ENCODE measurements at regions not wholly inside any gene's neighbourhood (a gene's known extent, or its start where the extent isn't known, plus 50 kb on each side); places are given as distances from the start of the nearest gene placed in this dataset.

GRCh38 chr15:39131609-39132008 is 449.3 kb upstream of the THBS1 start:
- Histone ChIP-seq H3K4me1 (ENCODE audit: insufficient read depth, low read length) (no peaks in the 10 kb centered on the region), H3K9me3 (ENCODE audit: low read length) (no peaks in the 10 kb centered on the region), H3K4me3 (ENCODE audit: low read length) (no peak overlapping the region), H3K27me3 (ENCODE audit: insufficient read depth, low read length, poor library complexity, severe bottlenecking) (no peaks in the 10 kb centered on the region), H3K27ac (ENCODE audit: low read depth, low read length) (no peak overlapping the region), H3K36me3 (ENCODE audit: insufficient read depth, low read length) (no peaks in the 10 kb centered on the region)
- no peaks in the 10 kb centered on the region for H3K9me3 Mint-ChIP-seq
- CTCF ChIA-PET, result no interaction called here
- H3K4me3 Mint-ChIP-seq, result no peak overlapping the region
- peaks cover 0 to 5% of the 10 kb centered on the region in 2 donors for H3K27me3 Mint-ChIP-seq
- no peak overlapping the region for H3K27ac Mint-ChIP-seq
- H3K4me1 Mint-ChIP-seq, result no peaks in the 10 kb centered on the region
- H3K36me3 Mint-ChIP-seq, result no peaks in the 10 kb centered on the region
- no peak for DNase-seq
- POLR2A ChIA-PET, result no interaction called here

GRCh38 chr15:39132070-39132469 is 448.8 kb upstream of the THBS1 start:
- ChIA-PET CTCF (no interaction called here), POLR2A (no interaction called here)
- Histone ChIP-seq H3K4me3 (ENCODE audit: low read length) (no peak overlapping the region), H3K36me3 (ENCODE audit: insufficient read depth, low read length) (no peaks in the 10 kb centered on the region), H3K27me3 (ENCODE audit: insufficient read depth, low read length, poor library complexity, severe bottlenecking) (no peaks in the 10 kb centered on the region), H3K4me1 (ENCODE audit: insufficient read depth, low read length) (no peaks in the 10 kb centered on the region), H3K9me3 (ENCODE audit: low read length) (no peaks in the 10 kb centered on the region), H3K27ac (ENCODE audit: low read depth, low read length) (no peak overlapping the region)
- H3K4me1 Mint-ChIP-seq, result no peaks in the 10 kb centered on the region
- H3K36me3 Mint-ChIP-seq, result no peaks in the 10 kb centered on the region
- no peak overlapping the region for H3K4me3 Mint-ChIP-seq
- peaks cover 0 to 5% of the 10 kb centered on the region in 2 donors for H3K27me3 Mint-ChIP-seq
- no peak overlapping the region for H3K27ac Mint-ChIP-seq
- no peaks in the 10 kb centered on the region for H3K9me3 Mint-ChIP-seq
- DNase-seq, result no peak

- H3K36me3 Mint-ChIP-seq, result no peaks in the 10 kb centered on the region
- H3K4me1 Mint-ChIP-seq, result no peaks in the 10 kb centered on the region
- Histone ChIP-seq H3K9me3 (ENCODE audit: low read length) (no peaks in the 10 kb centered on the region), H3K27ac (ENCODE audit: low read depth, low read length) (no peak overlapping the region), H3K36me3 (ENCODE audit: insufficient read depth, low read length) (no peaks in the 10 kb centered on the region), H3K27me3 (ENCODE audit: insufficient read depth, low read length, poor library complexity, severe bottlenecking) (no peaks in the 10 kb centered on the region), H3K4me3 (ENCODE audit: low read length) (no peak overlapping the region), H3K4me1 (ENCODE audit: insufficient read depth, low read length) (no peaks in the 10 kb centered on the region)
- no peaks in the 10 kb centered on the region for H3K9me3 Mint-ChIP-seq
- CTCF ChIA-PET, result no interaction called here
- no peak overlapping the region for H3K27ac Mint-ChIP-seq
- peaks cover 0 to 5% of the 10 kb centered on the region in 2 donors for H3K27me3 Mint-ChIP-seq
- POLR2A ChIA-PET, result no interaction called here
- no peak for DNase-seq
- no peak overlapping the region for H3K4me3 Mint-ChIP-seq
Measured at GRCh38 chr15:39132954-39133600, 447.8 kb upstream of the THBS1 start.

- Mint-ChIP-seq H3K36me3 (no peaks in the 10 kb centered on the region), H3K9me3 (no peaks in the 10 kb centered on the region), H3K4me1 (no peaks in the 10 kb centered on the region), H3K27ac (no peak overlapping the region), H3K27me3 (peaks cover 4 to 5% of the 10 kb centered on the region in 2 donors), H3K4me3 (no peak overlapping the region)
- no peaks in the 10 kb centered on the region for H3K27me3 ChIP-seq (ENCODE audit: insufficient read depth, low read length, poor library complexity, severe bottlenecking)
- no peak overlapping the region for H3K27ac ChIP-seq (ENCODE audit: low read depth, low read length)
- CTCF ChIA-PET, result no interaction called here
- DNase-seq, result no peak
- POLR2A ChIA-PET, result no interaction called here
- H3K9me3 ChIP-seq (ENCODE audit: low read length), result no peaks in the 10 kb centered on the region
- no peaks in the 10 kb centered on the region for H3K36me3 ChIP-seq (ENCODE audit: insufficient read depth, low read length)
- no peaks in the 10 kb centered on the region for H3K4me1 ChIP-seq (ENCODE audit: insufficient read depth, low read length)
- no peak overlapping the region for H3K4me3 ChIP-seq (ENCODE audit: low read length)
Measured at GRCh38 chr15:39134282-39134681, 446.6 kb upstream of the THBS1 start.

GRCh38 chr15:39135989-39136388 is 444.9 kb upstream of the THBS1 start:
- no peak overlapping the region for H3K4me3 Mint-ChIP-seq
- H3K9me3 ChIP-seq (ENCODE audit: low read length), result no peaks in the 10 kb centered on the region
- H3K9me3 Mint-ChIP-seq, result no peaks in the 10 kb centered on the region
- H3K36me3 Mint-ChIP-seq, result no peaks in the 10 kb centered on the region
- no peak overlapping the region for H3K4me3 ChIP-seq (ENCODE audit: low read length)
- ChIA-PET POLR2A (no interaction called here), CTCF (no interaction called here)
- no peak overlapping the region for H3K27ac ChIP-seq (ENCODE audit: low read depth, low read length)
- no peaks in the 10 kb centered on the region for H3K4me1 Mint-ChIP-seq
- H3K27ac Mint-ChIP-seq, result no peak overlapping the region
- no peak for DNase-seq
- no peaks in the 10 kb centered on the region for H3K4me1 ChIP-seq (ENCODE audit: insufficient read depth, low read length)
- no peaks in the 10 kb centered on the region for H3K36me3 ChIP-seq (ENCODE audit: insufficient read depth, low read length)
- peaks cover 7 to 9% of the 10 kb centered on the region in 2 donors for H3K27me3 Mint-ChIP-seq
- H3K27me3 ChIP-seq (ENCODE audit: insufficient read depth, low read length, poor library complexity, severe bottlenecking), result no peaks in the 10 kb centered on the region

- Histone ChIP-seq H3K4me3 (ENCODE audit: low read length) (no peak overlapping the region), H3K9me3 (ENCODE audit: low read length) (no peaks in the 10 kb centered on the region), H3K27me3 (ENCODE audit: insufficient read depth, low read length, poor library complexity, severe bottlenecking) (no peaks in the 10 kb centered on the region), H3K36me3 (ENCODE audit: insufficient read depth, low read length) (no peaks in the 10 kb centered on the region), H3K4me1 (ENCODE audit: insufficient read depth, low read length) (no peaks in the 10 kb centered on the region), H3K27ac (ENCODE audit: low read depth, low read length) (no peak overlapping the region)
- no peak overlapping the region for H3K4me3 Mint-ChIP-seq
- H3K4me1 Mint-ChIP-seq, result no peaks in the 10 kb centered on the region
- H3K27me3 Mint-ChIP-seq, result peaks cover 8 to 10% of the 10 kb centered on the region in 2 donors
- CTCF ChIA-PET, result no interaction called here
- no peak for DNase-seq
- H3K27ac Mint-ChIP-seq, result no peak overlapping the region
- no peaks in the 10 kb centered on the region for H3K9me3 Mint-ChIP-seq
- no peaks in the 10 kb centered on the region for H3K36me3 Mint-ChIP-seq
- POLR2A ChIA-PET, result no interaction called here
Measured at GRCh38 chr15:39139431-39140059, 441.3 kb upstream of the THBS1 start.

GRCh38 chr15:39140060-39140604 is 440.7 kb upstream of the THBS1 start:
- H3K27ac ChIP-seq (ENCODE audit: low read depth, low read length), result no peak overlapping the region
- no peaks in the 10 kb centered on the region for H3K9me3 ChIP-seq (ENCODE audit: low read length)
- DNase-seq, result no peak
- H3K4me3 Mint-ChIP-seq, result no peak overlapping the region
- CTCF ChIA-PET, result no interaction called here
- H3K4me1 ChIP-seq (ENCODE audit: insufficient read depth, low read length), result no peaks in the 10 kb centered on the region
- no peaks in the 10 kb centered on the region for H3K9me3 Mint-ChIP-seq
- H3K36me3 Mint-ChIP-seq, result no peaks in the 10 kb centered on the region
- H3K4me3 ChIP-seq (ENCODE audit: low read length), result no peak overlapping the region
- H3K36me3 ChIP-seq (ENCODE audit: insufficient read depth, low read length), result no peaks in the 10 kb centered on the region
- no peak overlapping the region for H3K27ac Mint-ChIP-seq
- POLR2A ChIA-PET, result no interaction called here
- no peaks in the 10 kb centered on the region for H3K4me1 Mint-ChIP-seq
- H3K27me3 ChIP-seq (ENCODE audit: insufficient read depth, low read length, poor library complexity, severe bottlenecking), result no peaks in the 10 kb centered on the region
- peaks cover 8 to 10% of the 10 kb centered on the region in 2 donors for H3K27me3 Mint-ChIP-seq

GRCh38 chr15:39142500-39142899 is 438.4 kb upstream of the THBS1 start:
- Mint-ChIP-seq H3K36me3 (no peaks in the 10 kb centered on the region), H3K4me3 (no peak overlapping the region), H3K9me3 (no peaks in the 10 kb centered on the region), H3K27me3 (peaks cover 2 to 10% of the 10 kb centered on the region in 2 donors), H3K27ac (no peak overlapping the region), H3K4me1 (no peaks in the 10 kb centered on the region)
- H3K9me3 ChIP-seq (ENCODE audit: low read length), result no peaks in the 10 kb centered on the region
- no peak for DNase-seq
- CTCF ChIA-PET, result no interaction called here
- H3K27me3 ChIP-seq (ENCODE audit: insufficient read depth, low read length, poor library complexity, severe bottlenecking), result no peaks in the 10 kb centered on the region
- no peaks in the 10 kb centered on the region for H3K36me3 ChIP-seq (ENCODE audit: insufficient read depth, low read length)
- POLR2A ChIA-PET, result no interaction called here
- H3K4me3 ChIP-seq (ENCODE audit: low read length), result no peak overlapping the region
- no peak overlapping the region for H3K27ac ChIP-seq (ENCODE audit: low read depth, low read length)
- H3K4me1 ChIP-seq (ENCODE audit: insufficient read depth, low read length), result no peaks in the 10 kb centered on the region
